Osteocyte (in vitro differentiated cells): ENCODE measurements at regions not wholly inside any gene's neighbourhood (a gene's known extent, or its start where the extent isn't known, plus 50 kb on each side); places are given as distances from the start of the nearest gene placed in this dataset.

Experiments
- DNase-seq: peaks from one replicate; pipeline ENCODE4 v3.0.0; 2021; ENCODE audit warnings: mixed read lengths; ENCODE audit not compliant: unreplicated experiment; ENCODE audit errors: extremely low spot score
- H3K27ac Mint-ChIP-seq: one replicate; pipeline ENCODE4 v1.8.0; 2021; ENCODE audit warnings: mild to moderate bottlenecking, mixed read lengths; ENCODE audit not compliant: unreplicated experiment
- H3K27me3 Mint-ChIP-seq: one replicate; pipeline ENCODE4 v1.8.0; 2021; ENCODE audit warnings: mixed read lengths; ENCODE audit not compliant: unreplicated experiment
- H3K36me3 Mint-ChIP-seq: one replicate; pipeline ENCODE4 v1.8.0; 2021; ENCODE audit warnings: mixed read lengths; ENCODE audit not compliant: unreplicated experiment
- H3K4me1 Mint-ChIP-seq: one replicate; pipeline ENCODE4 v1.8.0; 2021; ENCODE audit warnings: mixed read lengths; ENCODE audit not compliant: unreplicated experiment
- H3K4me3 Mint-ChIP-seq: one replicate; pipeline ENCODE4 v1.8.0; 2021; ENCODE audit warnings: mild to moderate bottlenecking, moderate library complexity, mixed read lengths; ENCODE audit not compliant: unreplicated experiment
- H3K9me3 Mint-ChIP-seq: one replicate; pipeline ENCODE4 v1.8.0; 2021; ENCODE audit warnings: mixed read lengths; ENCODE audit not compliant: unreplicated experiment
- CTCF ChIP-seq: fragments of 200-600 bp; sonication (generic); IDR thresholded peaks from 2 replicates; pipeline ENCODE4 v1.5.0; 2021; ENCODE audit warnings: antibody characterized with exemption, mild to moderate bottlenecking, moderate library complexity

- Mint-ChIP-seq H3K4me1 (no peaks in the 10 kb centered on the region), H3K27ac (no peak overlapping the region), H3K4me3 (no peak overlapping the region), H3K36me3 (no peaks in the 10 kb centered on the region), H3K9me3 (peaks cover 10% of the 10 kb centered on the region), H3K27me3 (no peaks in the 10 kb centered on the region)
- no peak for TF ChIP-seq CTCF
- DNase-seq, result peak; percentile 80
Measured at GRCh38 chr2:239778042-239778851, 246.9 kb downstream of the NDUFA10 start.

GRCh38 chr2:239777219-239777618 is 247.9 kb downstream of the NDUFA10 start:
- Mint-ChIP-seq H3K4me3 (no peak overlapping the region), H3K4me1 (no peaks in the 10 kb centered on the region), H3K27ac (no peak overlapping the region), H3K27me3 (no peaks in the 10 kb centered on the region), H3K9me3 (peaks cover 10% of the 10 kb centered on the region), H3K36me3 (no peaks in the 10 kb centered on the region)
- no peak for TF ChIP-seq CTCF
- peak; percentile 80 for DNase-seq

- H3K4me3 Mint-ChIP-seq, result no peak overlapping the region
- no peaks in the 10 kb centered on the region for H3K4me1 Mint-ChIP-seq
- H3K9me3 Mint-ChIP-seq, result peaks cover 10% of the 10 kb centered on the region
- H3K27ac Mint-ChIP-seq, result no peak overlapping the region
- TF ChIP-seq CTCF, result no peak
- peak; percentile 82 for DNase-seq
- H3K27me3 Mint-ChIP-seq, result no peaks in the 10 kb centered on the region
- no peaks in the 10 kb centered on the region for H3K36me3 Mint-ChIP-seq
Measured at GRCh38 chr2:239776436-239777005, 248.6 kb downstream of the NDUFA10 start.

- no peaks in the 10 kb centered on the region for H3K4me1 Mint-ChIP-seq
- no peaks in the 10 kb centered on the region for H3K27me3 Mint-ChIP-seq
- H3K4me3 Mint-ChIP-seq, result no peak overlapping the region
- no peak for DNase-seq
- peaks cover 8% of the 10 kb centered on the region for H3K9me3 Mint-ChIP-seq
- H3K27ac Mint-ChIP-seq, result no peak overlapping the region
- TF ChIP-seq CTCF, result no peak
- H3K36me3 Mint-ChIP-seq, result no peaks in the 10 kb centered on the region
Measured at GRCh38 chr2:239775623-239776435, 249.3 kb downstream of the NDUFA10 start.
